GM13976 (cell line): ENCODE measurements at regions not wholly inside any gene's neighbourhood (a gene's known extent, or its start where the extent isn't known, plus 50 kb on each side); places are given as distances from the start of the nearest gene placed in this dataset.

Experiments
- DNase-seq: peaks from one replicate; pipeline ENCODE4 v3.0.0; 2012; ENCODE audit warnings: low spot score
- in situ Hi-C: fragments of 300-500 bp; cut with MboI; formaldehyde crosslinking; loops from one replicate; pipeline ENCODE4 v1.12.0; 2022; ENCODE audit warnings: low sequenced_read_pairs, mixed read lengths, inconsistent platforms; ENCODE audit not compliant: unreplicated experiment
- TF ChIP-seq, protein P1 (sequence below): IDR thresholded peaks from 2 replicates; pipeline ENCODE4 v1.5.1; 2012; ENCODE audit warnings: borderline replicate concordance, mild to moderate bottlenecking; ENCODE audit not compliant: insufficient read depth; ENCODE audit errors: extremely low read depth, missing control alignments, control extremely low read depth

DNA sequence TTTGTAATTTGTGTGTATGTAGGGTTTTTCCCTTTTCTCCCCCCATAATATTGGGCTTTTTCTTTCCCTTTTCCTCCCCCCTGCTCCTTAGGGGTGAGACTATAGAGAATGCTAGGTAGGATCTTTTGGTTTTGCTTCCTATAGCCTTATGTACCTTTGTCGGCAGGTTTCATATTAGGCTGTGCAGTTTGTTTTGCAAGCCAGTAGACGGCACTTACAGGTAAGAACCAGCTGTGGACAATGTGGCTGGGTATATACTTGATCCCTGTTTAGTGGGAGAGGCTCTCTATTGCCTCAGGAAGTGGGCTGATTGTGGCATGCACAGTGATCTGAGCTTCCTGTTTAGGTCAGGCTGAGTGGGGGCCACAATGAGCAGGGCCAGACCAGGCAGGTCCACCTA lies 359.2 kb upstream of the OBI1 start:
- no peak for DNase-seq
- TF ChIP-seq, protein P1, sequence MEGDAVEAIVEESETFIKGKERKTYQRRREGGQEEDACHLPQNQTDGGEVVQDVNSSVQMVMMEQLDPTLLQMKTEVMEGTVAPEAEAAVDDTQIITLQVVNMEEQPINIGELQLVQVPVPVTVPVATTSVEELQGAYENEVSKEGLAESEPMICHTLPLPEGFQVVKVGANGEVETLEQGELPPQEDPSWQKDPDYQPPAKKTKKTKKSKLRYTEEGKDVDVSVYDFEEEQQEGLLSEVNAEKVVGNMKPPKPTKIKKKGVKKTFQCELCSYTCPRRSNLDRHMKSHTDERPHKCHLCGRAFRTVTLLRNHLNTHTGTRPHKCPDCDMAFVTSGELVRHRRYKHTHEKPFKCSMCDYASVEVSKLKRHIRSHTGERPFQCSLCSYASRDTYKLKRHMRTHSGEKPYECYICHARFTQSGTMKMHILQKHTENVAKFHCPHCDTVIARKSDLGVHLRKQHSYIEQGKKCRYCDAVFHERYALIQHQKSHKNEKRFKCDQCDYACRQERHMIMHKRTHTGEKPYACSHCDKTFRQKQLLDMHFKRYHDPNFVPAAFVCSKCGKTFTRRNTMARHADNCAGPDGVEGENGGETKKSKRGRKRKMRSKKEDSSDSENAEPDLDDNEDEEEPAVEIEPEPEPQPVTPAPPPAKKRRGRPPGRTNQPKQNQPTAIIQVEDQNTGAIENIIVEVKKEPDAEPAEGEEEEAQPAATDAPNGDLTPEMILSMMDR = no peak
- in situ Hi-C loops = no loop called here

DNA sequence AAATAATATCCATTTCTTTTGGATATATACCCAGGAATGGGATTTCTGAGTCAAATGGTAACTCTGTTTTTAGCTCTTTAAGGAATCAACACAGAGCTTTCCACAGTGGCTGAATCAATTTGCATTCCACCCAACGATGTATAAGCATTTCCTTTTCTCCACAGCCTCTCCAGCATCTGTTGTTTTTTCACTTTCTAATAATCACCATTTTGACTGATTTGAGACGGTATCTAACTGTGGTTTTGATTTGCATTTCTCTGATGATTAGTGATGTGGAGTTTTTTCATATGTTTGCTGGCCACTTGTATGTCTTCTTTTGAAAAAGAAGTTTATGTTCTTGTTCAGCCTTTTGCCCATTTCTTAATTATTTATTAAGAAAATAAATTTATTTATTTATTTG lies 352.2 kb upstream of the OBI1 start:
- TF ChIP-seq, protein P1 = no peak
- no peak for DNase-seq
- in situ Hi-C loops = no loop called here

DNA sequence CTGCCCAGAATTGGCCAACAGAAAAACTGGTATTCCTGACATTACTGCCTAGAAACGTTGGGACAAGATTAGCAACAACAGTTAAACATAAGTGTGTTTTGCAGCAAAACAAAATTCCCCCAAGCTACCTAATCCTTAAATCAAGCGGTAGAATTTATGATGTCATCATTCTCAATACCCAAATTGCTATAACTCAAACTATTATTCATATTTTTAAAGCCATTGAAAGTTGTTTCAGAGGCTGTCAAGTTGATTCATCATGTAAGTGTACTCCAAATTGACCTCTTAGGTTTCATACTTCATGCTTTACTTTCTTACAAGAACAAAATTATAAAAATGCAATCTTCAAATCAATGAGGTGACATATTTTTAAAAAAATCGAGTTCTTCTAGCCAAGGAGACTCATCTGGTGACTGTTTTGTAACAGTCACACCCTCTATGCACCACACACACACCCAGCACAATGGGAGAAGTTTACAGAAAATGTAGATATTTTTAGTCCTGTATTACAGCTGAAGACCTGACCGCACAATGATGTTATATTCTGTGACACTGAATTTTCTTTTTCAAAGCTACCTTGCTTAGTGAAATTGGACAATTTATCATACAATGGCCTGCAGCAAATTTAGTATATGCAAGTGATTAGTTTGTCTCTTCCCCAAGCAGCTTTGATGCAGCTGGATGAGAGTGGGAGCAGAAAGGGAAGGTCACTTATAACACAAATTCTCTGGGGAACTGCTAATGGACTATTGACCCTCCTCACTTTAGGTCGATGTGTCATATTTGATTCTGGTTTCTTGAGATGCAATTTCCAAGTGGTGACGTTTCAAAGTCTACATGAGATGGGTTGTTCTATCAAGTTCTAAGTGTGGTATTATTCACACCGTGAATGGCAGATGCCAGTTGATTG lies 345.3 kb upstream of the OBI1 start:
- no peak for DNase-seq
- in situ Hi-C loops = no loop called here
- TF ChIP-seq, protein P1 = no peak

DNA sequence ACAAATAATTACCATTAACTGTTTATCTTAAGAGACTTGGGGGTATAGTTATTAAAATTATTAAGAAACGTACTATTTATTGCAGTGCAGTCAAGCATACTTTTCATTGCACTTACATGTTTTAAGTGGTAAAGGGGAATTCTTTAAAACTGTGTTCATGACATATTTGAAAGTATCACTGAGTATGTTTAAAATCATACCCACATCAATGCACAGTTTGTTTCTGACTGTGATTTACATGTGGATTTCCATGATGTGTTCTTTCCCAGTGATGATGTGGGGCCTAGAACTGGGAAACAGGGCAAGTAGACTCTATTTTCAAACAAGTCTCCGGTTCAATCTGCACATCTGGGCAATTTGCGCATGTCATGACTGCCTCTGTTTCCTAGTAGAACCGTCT lies 340.5 kb upstream of the OBI1 start:
- DNase-seq = no peak
- in situ Hi-C loops = no loop called here
- TF ChIP-seq, protein P1 = no peak

DNA sequence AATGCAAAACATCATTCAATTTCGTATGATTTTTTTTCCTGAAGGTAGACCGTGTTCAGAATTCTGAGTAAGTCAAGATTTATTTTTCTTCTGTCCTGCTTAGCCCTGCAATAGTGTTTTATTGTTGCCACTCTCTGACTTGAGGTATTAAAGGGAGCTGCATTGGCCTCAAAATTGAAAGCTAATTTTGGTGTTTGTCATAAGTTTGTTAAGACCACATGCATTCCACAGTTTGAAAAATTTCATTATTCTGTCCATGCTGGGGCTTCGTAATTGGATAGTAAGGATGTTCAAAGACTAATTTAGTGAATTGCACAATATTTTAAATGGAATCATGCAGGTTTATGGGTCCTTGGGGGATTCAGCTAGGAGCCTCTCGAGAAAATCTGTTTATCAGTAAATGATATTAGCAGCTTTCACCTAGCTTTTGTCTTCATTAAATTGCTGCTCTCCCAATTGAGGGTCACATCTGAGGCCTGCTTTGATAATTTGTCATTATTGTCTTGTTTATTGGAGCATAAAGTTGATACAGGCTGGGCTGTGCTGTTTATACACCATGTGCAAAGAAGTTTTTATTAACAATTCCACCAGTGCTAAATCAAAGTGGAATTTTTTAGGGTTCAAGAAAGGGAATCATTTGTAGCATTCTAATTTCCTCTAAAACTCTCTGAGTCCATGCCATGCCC lies 339.8 kb upstream of the OBI1 start:
- DNase-seq = no peak
- in situ Hi-C loops = no loop called here
- TF ChIP-seq, protein P1 = no peak

DNA sequence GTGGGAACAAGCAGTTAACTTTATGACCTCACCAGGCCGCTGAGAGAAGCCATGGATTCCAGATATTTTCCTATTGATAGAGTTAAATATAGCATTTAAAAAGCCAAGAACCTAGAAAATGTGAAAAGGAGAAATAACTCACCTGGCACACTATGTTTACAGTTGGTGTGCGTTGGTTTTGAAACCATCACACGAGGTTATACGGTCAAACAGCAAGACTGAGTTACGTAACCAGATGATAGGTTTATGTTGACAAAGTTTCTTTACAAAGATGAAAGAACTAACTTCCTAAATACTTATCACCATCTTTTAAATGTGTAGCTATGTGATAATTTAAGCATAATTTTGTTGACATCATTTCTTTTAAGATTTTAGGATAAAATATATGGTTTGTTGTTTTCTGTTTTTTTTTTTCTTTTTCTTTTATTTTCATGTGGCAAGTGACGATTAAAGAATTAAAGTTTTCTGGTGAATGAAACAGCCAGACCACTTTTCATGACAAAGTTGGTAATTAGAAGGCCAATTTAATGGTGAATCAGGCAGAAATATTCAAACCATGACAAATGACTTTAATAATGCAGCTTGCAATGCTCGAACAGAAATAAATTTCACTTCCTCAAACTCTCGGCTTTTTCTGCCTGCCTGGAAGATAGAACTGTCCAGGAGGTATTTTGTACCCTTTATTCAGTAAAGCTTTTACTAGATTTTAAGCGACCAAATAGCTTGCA lies 339.1 kb upstream of the OBI1 start:
- no peak for DNase-seq
- in situ Hi-C loops = no loop called here
- TF ChIP-seq, protein P1 = no peak
